Astrocyte (in vitro differentiated cells and primary cell): ENCODE measurements at regions not wholly inside any gene's neighbourhood (a gene's known extent, or its start where the extent isn't known, plus 50 kb on each side); places are given as distances from the start of the nearest gene placed in this dataset.

Experiments
- CTCF ChIP-seq: IDR thresholded peaks from 2 replicates; pipeline ENCODE4 v1.5.1; 2011; ENCODE audit warnings: low read depth, mild to moderate bottlenecking, inconsistent platforms, low read length, moderate library complexity; ENCODE audit not compliant: insufficient read depth
- EZH2 ChIP-seq: IDR thresholded peaks from 2 replicates; pipeline ENCODE4 v1.6.1; 2012; ENCODE audit warnings: mild to moderate bottlenecking, low read length, inconsistent platforms; ENCODE audit not compliant: insufficient read depth

- no peak for TF ChIP-seq CTCF
- no peak for TF ChIP-seq EZH2
Observed at GRCh38 chr14:62329427-62329826, 567.2 kb downstream of the SNAPC1 start.
